HepG2 (cell line): ENCODE measurements at regions not wholly inside any gene's neighbourhood (a gene's known extent, or its start where the extent isn't known, plus 50 kb on each side); places are given as distances from the start of the nearest gene placed in this dataset.

Experiments
- ATAC-seq: fragments of 200-7000 bp; cut with Tn5 transposase; 3 replicates; pipeline ENCODE4 v1.9.1; 2020; ENCODE audit warnings: mild to moderate bottlenecking, moderate library complexity
- BruUV-seq: library from RNA; stranded (reverse); fragments of 400-500 nt; replicated peaks from 2 replicates; lab custom pipeline; 2021; lab: Mats Ljungman, UMichigan
- CTCF ChIA-PET: fragments of 300-600 bp; formaldehyde crosslinking; extraction: SDS; loops from one replicate; lab custom pipeline; 2021; ENCODE audit warnings: low total read pairs, inconsistent platforms, low intra/inter-chr PET ratio; lab: Yijun Ruan, JAX
- POLR2A ChIA-PET: fragments of 350-600 bp; sonication (Branson Sonifier 250); formaldehyde crosslinking; loops from one replicate; lab custom pipeline; 2020; ENCODE audit warnings: antibody characterized with exemption, inconsistent platforms; lab: Yijun Ruan, JAX
- DNase-seq: peaks from one replicate; pipeline ENCODE4 v3.0.0-alpha.2; 2015; ENCODE audit warnings: low spot score
- FAIRE-seq: peaks from 3 replicates; lab custom pipeline; 2011; peaks lifted over from hg19 to GRCh38; lab: Jason Lieb, UNC
- H2AFZ ChIP-seq: one replicate; pipeline ENCODE4 v1.6.1; 2011; ENCODE audit warnings: low read length, inconsistent platforms
- H3K27ac ChIP-seq: fragments of 300-600 bp; 3 replicates; pipeline ENCODE4 v1.8.0; 2011; ENCODE audit warnings: mixed run types, mild to moderate bottlenecking, mixed read lengths, low read length, inconsistent platforms; ENCODE audit not compliant: insufficient read depth; ENCODE audit errors: extremely low read length
- H3K27me3 ChIP-seq, 2 experiments: fragments of 200-600 bp in 1 of 2; 2 replicates in 1 of 2; 3 replicates in 1 of 2; pipeline versions ENCODE4 v1.6.0 to v1.8.0; 2011; ENCODE audit warnings: low read length in 2 of 2, mild to moderate bottlenecking in 2 of 2, moderate library complexity in 2 of 2, inconsistent platforms in 1 of 2; ENCODE audit not compliant: insufficient read depth in 2 of 2, control insufficient read depth in 1 of 2
- H3K36me3 ChIP-seq, 2 experiments: fragments of 200-600 bp in 1 of 2; replicated peaks in 1 of 2; 2 replicates in 1 of 2; 3 replicates in 1 of 2; pipeline versions ENCODE4 v1.5.1 to v1.8.0; 2011; ENCODE audit warnings: low read length in 2 of 2, inconsistent platforms in 1 of 2; ENCODE audit not compliant: insufficient read depth in 2 of 2, control insufficient read depth in 1 of 2
- H3K4me1 ChIP-seq: 2 replicates; pipeline ENCODE4 v1.5.1; 2012; ENCODE audit warnings: low read length, inconsistent platforms; ENCODE audit not compliant: insufficient read depth
- H3K4me2 ChIP-seq: 2 replicates; pipeline ENCODE4 v1.6.0; 2011; ENCODE audit warnings: low read depth, low read length, inconsistent platforms
- H3K4me3 ChIP-seq, 3 experiments: fragments of 200-600 bp in 1 of 3; sonication (generic), shearing (Covaris generic) in 1 of 3; replicated peaks in 1 of 3; 2 replicates each; pipeline ENCODE4 v1.5.1; 2011 to 2016; ENCODE audit warnings: low read length in 3 of 3, inconsistent platforms in 2 of 3, low read depth in 2 of 3, mild to moderate bottlenecking in 2 of 3, control low read depth in 1 of 3, mixed read lengths in 1 of 3; ENCODE audit not compliant: insufficient read depth in 1 of 3
- H3K79me2 ChIP-seq: one replicate; pipeline ENCODE4 v1.6.1; 2011; ENCODE audit warnings: low read length, inconsistent platforms; ENCODE audit not compliant: insufficient read depth
- H3K9ac ChIP-seq: 2 replicates; pipeline ENCODE4 v1.6.0; 2011; ENCODE audit warnings: mild to moderate bottlenecking, low read depth, low read length, inconsistent platforms; ENCODE audit not compliant: insufficient read depth
- H3K9me3 ChIP-seq: 2 replicates; pipeline ENCODE4 v1.5.1; 2012; ENCODE audit warnings: mild to moderate bottlenecking, low read length
- H4K20me1 ChIP-seq: 2 replicates; pipeline ENCODE4 v1.6.0; 2011; ENCODE audit warnings: inconsistent platforms, mild to moderate bottlenecking, low read length, moderate library complexity; ENCODE audit not compliant: insufficient read depth
- MED13 ChIP-seq: sonication (generic); formaldehyde crosslinking; IDR thresholded peaks from 2 replicates; pipeline ENCODE4 v1.5.0; 2020; ENCODE audit warnings: missing genetic modification reagents
- NFATC3 ChIP-seq: sonication (generic); formaldehyde crosslinking; IDR thresholded peaks from 2 replicates; pipeline ENCODE4 v1.5.1; 2020; ENCODE audit warnings: mild to moderate bottlenecking, missing genetic modification reagents
- SCMH1 ChIP-seq: sonication (generic); formaldehyde crosslinking; IDR thresholded peaks from 2 replicates; pipeline ENCODE4 v1.9.0; 2021; ENCODE audit warnings: missing genetic modification reagents, mild to moderate bottlenecking, borderline replicate concordance
- SETDB1 ChIP-seq: sonication (generic); formaldehyde crosslinking; IDR thresholded peaks from 2 replicates; pipeline ENCODE4 v1.5.1; 2020; ENCODE audit warnings: missing genetic modification reagents, mild to moderate bottlenecking, borderline replicate concordance
- SOX13 ChIP-seq, 3 experiments: fragments of 450-650 bp in 1 of 3; sonication (generic) in 1 of 3; formaldehyde crosslinking in 1 of 3; IDR thresholded peaks in 2 of 3; conservative IDR thresholded peaks in 1 of 3; 2 replicates each; pipeline versions ENCODE4 v1.5.0 to v1.6.1; 2016 to 2020; ENCODE audit warnings: antibody characterized with exemption in 1 of 3, mild to moderate bottlenecking in 1 of 3, missing compliant biosample characterization in 1 of 3, missing genetic modification reagents in 1 of 3, moderate library complexity in 1 of 3
- ZC3H13 ChIP-seq: sonication (generic); formaldehyde crosslinking; IDR thresholded peaks from 2 replicates; pipeline ENCODE4 v1.8.1; 2023; ENCODE audit warnings: mild to moderate bottlenecking, missing genetic modification reagents, moderate library complexity
- ZFP36L1 ChIP-seq: sonication (generic); formaldehyde crosslinking; IDR thresholded peaks from 2 replicates; pipeline ENCODE4 v1.8.0; 2022; ENCODE audit warnings: mild to moderate bottlenecking, missing genetic modification reagents, moderate library complexity
- ZNF773 ChIP-seq: sonication (generic); formaldehyde crosslinking; IDR thresholded peaks from 2 replicates; pipeline ENCODE4 v1.4.0; 2020; ENCODE audit warnings: missing genetic modification reagents, borderline replicate concordance
- ZSCAN29 ChIP-seq: sonication (generic); formaldehyde crosslinking; conservative IDR thresholded peaks from 2 replicates; pipeline ENCODE4 v1.4.0; 2020; ENCODE audit warnings: mild to moderate bottlenecking, missing genetic modification reagents
- WGBS: methylation state at CpG from one replicate; pipeline ENCODE4 v1.1.6; 2017; ENCODE audit warnings: low lambda C conversion rate; 5-methylcytosine and 5-hydroxymethylcytosine counted together
- in situ Hi-C: cut with HindIII; loops from 2 replicates; pipeline ENCODE4 v1.10.0; 2017; ENCODE audit warnings: low pct_unique_long_range_greater_than_20kb; ENCODE audit not compliant: extremely low pct_ligation_motif_present
- intact Hi-C: fragments of 100-400 bp; cut with micrococcal nuclease; formaldehyde crosslinking; loops from one replicate; pipeline ENCODE4 v1.10.0; 2022; ENCODE audit not compliant: unreplicated experiment
- TF ChIP-seq, protein P1 (sequence below): sonication (generic); formaldehyde crosslinking; conservative IDR thresholded peaks from 2 replicates; pipeline ENCODE4 v1.4.0; 2020; ENCODE audit warnings: missing genetic modification reagents
- TF ChIP-seq, protein P2 (sequence below): sonication (generic); formaldehyde crosslinking; IDR thresholded peaks from 2 replicates; pipeline ENCODE4 v1.4.0; 2020; ENCODE audit warnings: missing genetic modification reagents
- TF ChIP-seq, protein P3 (sequence below): sonication (generic); formaldehyde crosslinking; IDR thresholded peaks from 2 replicates; pipeline ENCODE4 v1.5.1; 2020; ENCODE audit warnings: mild to moderate bottlenecking, missing genetic modification reagents, moderate library complexity

DNA sequence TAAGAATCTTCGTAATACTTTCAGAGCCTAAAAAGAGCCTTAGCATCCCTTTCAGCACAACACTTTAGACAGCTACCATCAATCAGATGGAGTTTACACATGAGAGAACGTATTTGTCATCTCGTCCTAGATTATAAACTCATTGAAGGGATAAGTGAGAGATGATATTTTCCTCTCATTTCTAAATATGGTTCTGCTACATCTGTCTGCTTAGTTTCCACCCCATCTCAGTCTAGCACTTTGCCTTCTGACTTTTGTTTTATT is 208.4 kb upstream of the CD180 start:
- Histone ChIP-seq H3K79me2 (no peaks in the 10 kb centered on the region), H3K27ac (no peak overlapping the region), H3K9me3 (no peaks in the 10 kb centered on the region), H3K4me1 (no peaks in the 10 kb centered on the region), H3K36me3 (no peaks in the 10 kb centered on the region), H4K20me1 (no peaks in the 10 kb centered on the region), H3K27me3 (no peaks in the 10 kb centered on the region), H3K4me2 (no peak overlapping the region), H3K9ac (no peak overlapping the region), H3K4me3 (no peak overlapping the region), H2AFZ (no peak overlapping the region)
- intact Hi-C loops (no loop called here), in situ Hi-C loops (no loop called here)
- BruUV-seq: no TSS peak
- ChIA-PET POLR2A (no interaction called here), CTCF (no interaction called here)
- TF ChIP-seq, protein P1, sequence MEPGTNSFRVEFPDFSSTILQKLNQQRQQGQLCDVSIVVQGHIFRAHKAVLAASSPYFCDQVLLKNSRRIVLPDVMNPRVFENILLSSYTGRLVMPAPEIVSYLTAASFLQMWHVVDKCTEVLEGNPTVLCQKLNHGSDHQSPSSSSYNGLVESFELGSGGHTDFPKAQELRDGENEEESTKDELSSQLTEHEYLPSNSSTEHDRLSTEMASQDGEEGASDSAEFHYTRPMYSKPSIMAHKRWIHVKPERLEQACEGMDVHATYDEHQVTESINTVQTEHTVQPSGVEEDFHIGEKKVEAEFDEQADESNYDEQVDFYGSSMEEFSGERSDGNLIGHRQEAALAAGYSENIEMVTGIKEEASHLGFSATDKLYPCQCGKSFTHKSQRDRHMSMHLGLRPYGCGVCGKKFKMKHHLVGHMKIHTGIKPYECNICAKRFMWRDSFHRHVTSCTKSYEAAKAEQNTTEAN: no peak
- no peak for TF ChIP-seq SCMH1 (CRISPR knock-in tag)
- TF ChIP-seq, protein P2, sequence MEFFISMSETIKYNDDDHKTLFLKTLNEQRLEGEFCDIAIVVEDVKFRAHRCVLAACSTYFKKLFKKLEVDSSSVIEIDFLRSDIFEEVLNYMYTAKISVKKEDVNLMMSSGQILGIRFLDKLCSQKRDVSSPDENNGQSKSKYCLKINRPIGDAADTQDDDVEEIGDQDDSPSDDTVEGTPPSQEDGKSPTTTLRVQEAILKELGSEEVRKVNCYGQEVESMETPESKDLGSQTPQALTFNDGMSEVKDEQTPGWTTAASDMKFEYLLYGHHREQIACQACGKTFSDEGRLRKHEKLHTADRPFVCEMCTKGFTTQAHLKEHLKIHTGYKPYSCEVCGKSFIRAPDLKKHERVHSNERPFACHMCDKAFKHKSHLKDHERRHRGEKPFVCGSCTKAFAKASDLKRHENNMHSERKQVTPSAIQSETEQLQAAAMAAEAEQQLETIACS (CRISPR knock-in tag): no peak
- TF ChIP-seq SOX13 (IDR thresholded peaks at IDR 0.05): no peak
- no peak for TF ChIP-seq SOX13 (CRISPR knock-in tag; conservative IDR thresholded peaks at IDR 0.05 in 1 of 2, IDR thresholded peaks at IDR 0.05 in 1 of 2)
- TF ChIP-seq ZSCAN29 (CRISPR knock-in tag): no peak
- TF ChIP-seq ZFP36L1: no peak
- TF ChIP-seq MED13: no peak
- TF ChIP-seq, protein P3, sequence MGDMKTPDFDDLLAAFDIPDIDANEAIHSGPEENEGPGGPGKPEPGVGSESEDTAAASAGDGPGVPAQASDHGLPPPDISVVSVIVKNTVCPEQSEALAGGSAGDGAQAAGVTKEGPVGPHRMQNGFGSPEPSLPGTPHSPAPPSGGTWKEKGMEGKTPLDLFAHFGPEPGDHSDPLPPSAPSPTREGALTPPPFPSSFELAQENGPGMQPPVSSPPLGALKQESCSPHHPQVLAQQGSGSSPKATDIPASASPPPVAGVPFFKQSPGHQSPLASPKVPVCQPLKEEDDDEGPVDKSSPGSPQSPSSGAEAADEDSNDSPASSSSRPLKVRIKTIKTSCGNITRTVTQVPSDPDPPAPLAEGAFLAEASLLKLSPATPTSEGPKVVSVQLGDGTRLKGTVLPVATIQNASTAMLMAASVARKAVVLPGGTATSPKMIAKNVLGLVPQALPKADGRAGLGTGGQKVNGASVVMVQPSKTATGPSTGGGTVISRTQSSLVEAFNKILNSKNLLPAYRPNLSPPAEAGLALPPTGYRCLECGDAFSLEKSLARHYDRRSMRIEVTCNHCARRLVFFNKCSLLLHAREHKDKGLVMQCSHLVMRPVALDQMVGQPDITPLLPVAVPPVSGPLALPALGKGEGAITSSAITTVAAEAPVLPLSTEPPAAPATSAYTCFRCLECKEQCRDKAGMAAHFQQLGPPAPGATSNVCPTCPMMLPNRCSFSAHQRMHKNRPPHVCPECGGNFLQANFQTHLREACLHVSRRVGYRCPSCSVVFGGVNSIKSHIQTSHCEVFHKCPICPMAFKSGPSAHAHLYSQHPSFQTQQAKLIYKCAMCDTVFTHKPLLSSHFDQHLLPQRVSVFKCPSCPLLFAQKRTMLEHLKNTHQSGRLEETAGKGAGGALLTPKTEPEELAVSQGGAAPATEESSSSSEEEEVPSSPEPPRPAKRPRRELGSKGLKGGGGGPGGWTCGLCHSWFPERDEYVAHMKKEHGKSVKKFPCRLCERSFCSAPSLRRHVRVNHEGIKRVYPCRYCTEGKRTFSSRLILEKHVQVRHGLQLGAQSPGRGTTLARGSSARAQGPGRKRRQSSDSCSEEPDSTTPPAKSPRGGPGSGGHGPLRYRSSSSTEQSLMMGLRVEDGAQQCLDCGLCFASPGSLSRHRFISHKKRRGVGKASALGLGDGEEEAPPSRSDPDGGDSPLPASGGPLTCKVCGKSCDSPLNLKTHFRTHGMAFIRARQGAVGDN: no peak
- no peak for TF ChIP-seq SETDB1 (CRISPR knock-in tag)
- TF ChIP-seq ZC3H13: no peak
- no peak for TF ChIP-seq NFATC3 (CRISPR knock-in tag)
- no peak for TF ChIP-seq ZNF773 (CRISPR knock-in tag)
- ATAC-seq (no peak), FAIRE-seq (no peak), DNase-seq (no peak)
- 30% methylated on average over 3 of the region's 3 CpGs for WGBS
